ENCODE measurements at regions not wholly inside any gene's neighbourhood (a gene's known extent, or its start where the extent isn't known, plus 50 kb on each side); places are given as distances from the start of the nearest gene placed in this dataset.

- H3K36me3 Mint-ChIP-seq (ENCODE audit: insufficient read depth) = no peaks in the 10 kb centered on the region
- DNase-seq (no peak), ATAC-seq (no peak)
- no peaks in the 10 kb centered on the region for H3K4me1 Mint-ChIP-seq (ENCODE audit: low read depth)
- H3K4me3 Mint-ChIP-seq = no peak overlapping the region
- peaks cover 2% of the 10 kb centered on the region for H3K27me3 Mint-ChIP-seq (ENCODE audit: low read depth)
- no peaks in the 10 kb centered on the region for H3K9me3 Mint-ChIP-seq
Measured at GRCh38 chr12:45587012-45587411, 142.5 kb upstream of the ARID2 start.

DNA sequence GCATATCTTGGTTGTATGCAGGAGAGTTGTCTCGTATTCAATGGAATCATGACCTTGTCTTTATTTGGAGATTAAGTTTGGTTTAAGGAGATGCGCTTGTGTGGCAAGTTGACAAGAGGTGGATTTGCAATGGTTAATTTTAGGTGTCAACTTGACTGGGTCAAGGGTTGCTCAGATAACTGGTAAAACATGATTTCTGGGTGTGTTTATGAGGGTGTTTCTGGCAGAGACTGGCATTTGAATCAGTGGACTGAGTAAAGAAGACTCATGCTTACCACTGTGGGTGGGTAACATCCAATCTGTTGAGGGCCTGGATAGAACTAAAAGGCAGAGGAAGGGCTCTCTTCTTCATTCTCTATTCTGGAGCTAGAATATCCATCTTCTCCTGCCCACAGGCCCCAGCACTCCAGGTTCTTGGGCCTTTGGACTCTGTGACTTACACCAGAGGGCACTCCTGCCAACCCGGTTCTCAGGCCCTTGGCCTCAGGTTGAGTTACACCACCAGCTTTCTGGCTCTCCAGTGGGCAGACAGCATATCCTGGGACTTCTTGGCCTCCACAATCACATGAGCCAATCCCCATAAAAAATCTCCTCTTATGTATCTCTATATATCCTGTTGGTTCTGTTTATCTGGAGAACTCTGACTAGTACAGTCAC lies 141.5 kb upstream of the ARID2 start:
- Mint-ChIP-seq H3K4me3 (no peak overlapping the region), H3K36me3 (ENCODE audit: insufficient read depth) (no peaks in the 10 kb centered on the region), H3K9me3 (no peaks in the 10 kb centered on the region), H3K27me3 (ENCODE audit: low read depth) (peaks cover 2% of the 10 kb centered on the region), H3K4me1 (ENCODE audit: low read depth) (no peaks in the 10 kb centered on the region)
- ATAC-seq = no peak
- DNase-seq = no peak

DNA sequence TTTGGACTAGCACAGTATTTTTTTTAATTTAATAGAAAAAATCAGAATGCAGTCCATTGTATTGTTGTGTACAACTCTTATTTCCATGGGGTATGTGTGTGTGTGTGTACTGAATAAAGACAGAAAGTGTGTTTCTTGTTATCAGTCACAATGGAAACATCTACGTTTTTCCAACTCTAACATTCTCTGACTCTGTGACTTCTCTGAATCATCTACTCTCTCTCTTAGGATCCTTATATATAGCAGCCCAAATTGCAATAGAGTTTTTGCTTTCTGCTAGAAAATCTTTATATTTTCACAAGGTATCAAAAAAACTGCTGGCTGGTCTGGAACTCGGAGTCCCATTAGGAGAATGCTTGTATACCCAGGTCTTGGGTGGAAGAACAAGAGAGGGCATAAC lies 138.9 kb upstream of the ARID2 start:
- no peaks in the 10 kb centered on the region for H3K9me3 Mint-ChIP-seq
- ATAC-seq (no peak), DNase-seq (no peak)
- peaks cover 2% of the 10 kb centered on the region for H3K27me3 Mint-ChIP-seq (ENCODE audit: low read depth)
- H3K36me3 Mint-ChIP-seq (ENCODE audit: insufficient read depth) = no peaks in the 10 kb centered on the region
- H3K4me3 Mint-ChIP-seq = no peak overlapping the region
- H3K4me1 Mint-ChIP-seq (ENCODE audit: low read depth) = no peaks in the 10 kb centered on the region

GRCh38 chr12:45591635-45592034 lies 137.9 kb upstream of the ARID2 start:
- peaks cover 2% of the 10 kb centered on the region for H3K27me3 Mint-ChIP-seq (ENCODE audit: low read depth)
- H3K36me3 Mint-ChIP-seq (ENCODE audit: insufficient read depth) = no peaks in the 10 kb centered on the region
- H3K4me3 Mint-ChIP-seq = no peak overlapping the region
- DNase-seq = no peak
- ATAC-seq = no peak
- no peaks in the 10 kb centered on the region for H3K4me1 Mint-ChIP-seq (ENCODE audit: low read depth)
- H3K9me3 Mint-ChIP-seq = no peaks in the 10 kb centered on the region

DNA sequence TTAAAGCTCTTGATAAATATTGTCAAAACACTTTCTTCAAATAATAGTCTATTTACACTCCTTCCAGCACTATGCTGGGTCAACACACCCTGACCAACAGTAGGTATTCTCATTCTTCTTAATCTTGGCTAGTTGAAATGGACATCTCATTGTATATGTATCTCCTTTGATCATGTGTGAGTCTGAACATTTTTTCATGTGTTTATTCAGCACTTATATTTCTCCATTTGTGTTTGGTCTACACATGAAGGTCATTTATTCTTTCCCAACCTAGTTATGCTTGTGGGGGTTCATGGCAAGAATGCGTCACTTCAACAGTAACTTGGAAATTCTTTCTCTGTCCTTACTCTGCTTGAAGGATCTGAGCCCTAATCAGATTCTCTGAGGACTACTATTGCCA lies 133.1 kb upstream of the ARID2 start:
- H3K4me1 Mint-ChIP-seq (ENCODE audit: low read depth) = no peaks in the 10 kb centered on the region
- ATAC-seq = no peak

DNA sequence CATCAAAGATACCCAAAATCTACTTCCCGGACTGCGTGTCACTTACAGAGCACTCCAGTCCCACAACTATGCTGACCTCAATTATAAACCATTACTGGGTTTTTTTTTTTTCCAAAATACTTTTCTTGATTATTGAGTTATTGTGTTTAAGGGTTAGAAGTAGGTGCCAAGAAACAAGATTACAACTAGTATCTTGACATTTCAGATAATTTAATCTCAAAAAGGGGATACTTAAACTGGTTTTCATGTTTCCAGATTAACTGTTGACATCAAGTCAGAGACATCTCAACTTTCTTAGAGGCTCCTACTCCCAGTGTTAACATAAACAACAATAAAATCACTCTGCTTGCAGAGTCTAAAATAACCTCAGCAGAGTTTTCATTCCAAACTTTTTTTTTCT lies 131.2 kb upstream of the ARID2 start:
- DNase-seq (no peak), ATAC-seq (no peak)
- Mint-ChIP-seq H3K9me3 (no peaks in the 10 kb centered on the region), H3K36me3 (ENCODE audit: insufficient read depth) (no peaks in the 10 kb centered on the region), H3K4me1 (ENCODE audit: low read depth) (no peaks in the 10 kb centered on the region), H3K27me3 (ENCODE audit: low read depth) (no peaks in the 10 kb centered on the region), H3K4me3 (no peak overlapping the region)

More for the DNA sequence above, 133.1 kb upstream of the ARID2 start:
- Mint-ChIP-seq H3K36me3 (ENCODE audit: insufficient read depth) (no peaks in the 10 kb centered on the region), H3K27me3 (ENCODE audit: low read depth) (peaks cover 2% of the 10 kb centered on the region), H3K9me3 (no peaks in the 10 kb centered on the region), H3K4me3 (no peak overlapping the region)
- DNase-seq = no peak

GRCh38 chr12:45598761-45599160 lies 130.7 kb upstream of the ARID2 start:
- no peaks in the 10 kb centered on the region for H3K9me3 Mint-ChIP-seq
- H3K4me3 Mint-ChIP-seq = no peak overlapping the region
- DNase-seq (no peak), ATAC-seq (no peak)
- no peaks in the 10 kb centered on the region for H3K4me1 Mint-ChIP-seq (ENCODE audit: low read depth)
- no peaks in the 10 kb centered on the region for H3K27me3 Mint-ChIP-seq (ENCODE audit: low read depth)
- H3K36me3 Mint-ChIP-seq (ENCODE audit: insufficient read depth) = no peaks in the 10 kb centered on the region

DNA sequence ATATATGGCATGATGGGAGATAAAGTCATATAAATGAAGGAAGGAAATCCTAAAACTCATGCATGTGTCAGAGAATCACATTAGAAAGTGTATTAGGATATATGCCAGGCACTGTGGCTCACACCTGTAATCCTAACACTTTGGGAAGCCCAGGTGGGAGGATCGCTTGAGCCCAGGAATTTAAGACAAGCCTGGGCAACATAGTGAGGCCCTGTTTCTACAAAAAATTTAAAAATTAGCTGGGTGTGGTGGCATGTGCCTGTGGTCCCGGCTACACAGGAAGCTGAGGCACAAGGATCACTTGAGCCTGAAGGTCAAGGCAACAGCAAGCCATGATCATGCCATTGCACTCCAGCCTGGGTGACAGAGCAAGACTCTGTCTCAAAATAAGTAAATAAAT lies 130.3 kb upstream of the ARID2 start:
- ATAC-seq = no peak
- Mint-ChIP-seq H3K4me3 (no peak overlapping the region), H3K9me3 (no peaks in the 10 kb centered on the region), H3K4me1 (ENCODE audit: low read depth) (no peaks in the 10 kb centered on the region), H3K27me3 (ENCODE audit: low read depth) (no peaks in the 10 kb centered on the region), H3K36me3 (ENCODE audit: insufficient read depth) (no peaks in the 10 kb centered on the region)
- DNase-seq = no peak

- no peak for DNase-seq
- H3K36me3 Mint-ChIP-seq (ENCODE audit: insufficient read depth) = peaks cover 5% of the 10 kb centered on the region
- ATAC-seq = no peak
- H3K4me3 Mint-ChIP-seq = no peak overlapping the region
- H3K4me1 Mint-ChIP-seq (ENCODE audit: low read depth) = no peaks in the 10 kb centered on the region
- H3K9me3 Mint-ChIP-seq = peaks cover 12% of the 10 kb centered on the region
- H3K27me3 Mint-ChIP-seq (ENCODE audit: low read depth) = no peaks in the 10 kb centered on the region
Measured at GRCh38 chr12:45601390-45601789, 128.1 kb upstream of the ARID2 start.

- no peaks in the 10 kb centered on the region for H3K4me1 Mint-ChIP-seq (ENCODE audit: low read depth)
- peaks cover 12% of the 10 kb centered on the region for H3K9me3 Mint-ChIP-seq
- peaks cover 5% of the 10 kb centered on the region for H3K36me3 Mint-ChIP-seq (ENCODE audit: insufficient read depth)
- no peak overlapping the region for H3K4me3 Mint-ChIP-seq
- ATAC-seq (no peak), DNase-seq (no peak)
- H3K27me3 Mint-ChIP-seq (ENCODE audit: low read depth) = no peaks in the 10 kb centered on the region
Measured at GRCh38 chr12:45601888-45602287, 127.6 kb upstream of the ARID2 start.

GRCh38 chr12:45605624-45606023 lies 123.9 kb upstream of the ARID2 start:
- Mint-ChIP-seq H3K9me3 (peaks cover 12% of the 10 kb centered on the region), H3K27me3 (ENCODE audit: low read depth) (peaks cover 7% of the 10 kb centered on the region), H3K4me3 (no peak overlapping the region), H3K4me1 (ENCODE audit: low read depth) (peaks cover 2% of the 10 kb centered on the region), H3K36me3 (ENCODE audit: insufficient read depth) (peaks cover 5% of the 10 kb centered on the region)
- DNase-seq = no peak
- no peak for ATAC-seq

- DNase-seq (no peak), ATAC-seq (no peak)
- H3K36me3 Mint-ChIP-seq (ENCODE audit: insufficient read depth) = no peaks in the 10 kb centered on the region
- peaks cover 7% of the 10 kb centered on the region for H3K27me3 Mint-ChIP-seq (ENCODE audit: low read depth)
- H3K4me1 Mint-ChIP-seq (ENCODE audit: low read depth) = peaks cover 9% of the 10 kb centered on the region
- H3K4me3 Mint-ChIP-seq = no peak overlapping the region
- no peaks in the 10 kb centered on the region for H3K9me3 Mint-ChIP-seq
Measured at GRCh38 chr12:45611061-45611460, 118.4 kb upstream of the ARID2 start.

- Mint-ChIP-seq H3K9me3 (no peaks in the 10 kb centered on the region), H3K36me3 (ENCODE audit: insufficient read depth) (no peaks in the 10 kb centered on the region), H3K4me3 (no peak overlapping the region), H3K4me1 (ENCODE audit: low read depth) (peaks cover 9% of the 10 kb centered on the region), H3K27me3 (ENCODE audit: low read depth) (peaks cover 7% of the 10 kb centered on the region)
- DNase-seq (no peak), ATAC-seq (no peak)
Measured at GRCh38 chr12:45611495-45611894, 118.0 kb upstream of the ARID2 start.

- Mint-ChIP-seq H3K4me1 (ENCODE audit: low read depth) (peaks cover 9% of the 10 kb centered on the region), H3K4me3 (no peak overlapping the region), H3K36me3 (ENCODE audit: insufficient read depth) (no peaks in the 10 kb centered on the region), H3K9me3 (no peaks in the 10 kb centered on the region), H3K27me3 (ENCODE audit: low read depth) (peaks cover 7% of the 10 kb centered on the region)
- DNase-seq = no peak
- peak; percentile 34 to 41 for ATAC-seq
Measured at GRCh38 chr12:45612044-45612794, 117.3 kb upstream of the ARID2 start.

DNA sequence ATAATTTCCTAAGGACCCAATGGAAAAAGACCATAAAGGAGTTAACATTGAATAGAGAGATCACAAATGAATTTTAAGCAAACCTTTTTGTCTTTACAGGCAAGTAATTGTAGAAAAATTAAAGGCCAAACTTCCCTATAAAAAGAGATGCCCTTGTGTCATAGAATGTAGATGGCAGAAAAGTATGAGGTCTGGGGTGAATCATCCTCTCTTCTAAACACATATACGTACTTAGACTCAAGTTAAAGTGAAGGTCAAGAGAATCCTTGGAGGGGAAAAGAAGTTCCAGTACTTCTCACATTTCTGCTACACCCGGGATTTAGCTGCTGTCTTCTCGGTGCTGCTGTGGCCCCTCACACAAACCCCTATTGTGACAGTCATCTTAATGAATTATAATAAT lies 116.2 kb upstream of the ARID2 start:
- ATAC-seq (no peak), DNase-seq (no peak)
- H3K36me3 Mint-ChIP-seq (ENCODE audit: insufficient read depth) = no peaks in the 10 kb centered on the region
- no peaks in the 10 kb centered on the region for H3K9me3 Mint-ChIP-seq
- H3K4me1 Mint-ChIP-seq (ENCODE audit: low read depth) = peaks cover 9% of the 10 kb centered on the region
- no peak overlapping the region for H3K4me3 Mint-ChIP-seq
- peaks cover 10% of the 10 kb centered on the region for H3K27me3 Mint-ChIP-seq (ENCODE audit: low read depth)
